Putamen (tissue), 1 donor: ENCODE measurements at regions not wholly inside any gene's neighbourhood (a gene's known extent, or its start where the extent isn't known, plus 50 kb on each side); places are given as distances from the start of the nearest gene placed in this dataset.
"Not testable (repeated sequence)": the region's sequence is repeated elsewhere in the genome, so short reads cannot be mapped to it uniquely, and the experiment has no call there.

Source experiments
- DNase-seq: peaks from one replicate; pipeline ENCODE4 v3.0.0-alpha.2; 2016; ENCODE audit warnings: low spot score

DNA sequence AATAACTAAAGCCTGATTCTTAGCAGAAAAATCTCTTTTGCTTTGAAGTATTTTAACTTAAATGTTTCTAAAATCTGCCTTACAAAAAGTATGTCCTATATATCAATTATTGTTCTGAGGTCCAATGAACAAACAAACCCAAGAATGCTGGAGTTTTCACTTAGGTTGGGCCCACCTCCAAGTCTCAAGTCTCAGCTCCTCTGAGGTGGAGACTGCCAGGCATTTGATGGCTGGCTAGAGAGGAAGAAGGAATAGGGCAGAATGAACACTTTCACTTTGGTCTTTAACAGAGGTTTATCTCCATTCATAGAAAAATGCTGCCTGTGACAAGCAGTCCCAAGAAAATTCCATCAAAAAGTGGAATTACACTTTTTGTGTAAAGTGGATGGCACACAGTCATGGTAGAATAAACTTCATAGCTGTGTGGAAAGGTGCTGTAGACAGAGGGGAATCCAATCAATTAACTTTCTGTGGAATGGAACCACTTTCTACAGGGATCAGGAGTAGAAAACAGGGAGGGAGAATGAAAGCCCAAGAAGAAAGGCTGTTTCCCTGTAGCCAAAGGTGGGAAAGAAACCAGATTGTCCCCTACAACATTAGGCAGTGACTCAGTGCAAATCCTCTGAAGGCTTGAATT lies 349.4 kb upstream of the RUNX1 start:
- DNase-seq: no peak

DNA sequence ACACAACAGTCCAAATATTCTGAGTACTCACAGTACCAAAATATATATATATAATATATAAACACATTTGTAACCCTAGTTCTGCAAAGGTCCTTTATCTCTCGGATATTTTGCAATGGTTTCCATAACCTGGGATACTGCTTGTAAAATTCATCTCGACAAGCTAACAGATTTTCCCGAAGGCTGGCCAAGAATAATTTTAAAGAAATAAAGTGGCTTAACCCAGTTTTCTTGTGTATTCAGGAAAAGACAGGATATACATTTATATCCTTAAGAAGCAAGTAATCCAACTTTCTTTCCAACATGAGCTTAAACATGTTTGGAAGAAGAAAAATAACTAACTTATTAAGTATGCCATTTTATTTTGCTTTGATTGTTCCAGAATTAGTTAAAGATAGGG lies 348.7 kb upstream of the RUNX1 start:
- DNase-seq: no peak

DNA sequence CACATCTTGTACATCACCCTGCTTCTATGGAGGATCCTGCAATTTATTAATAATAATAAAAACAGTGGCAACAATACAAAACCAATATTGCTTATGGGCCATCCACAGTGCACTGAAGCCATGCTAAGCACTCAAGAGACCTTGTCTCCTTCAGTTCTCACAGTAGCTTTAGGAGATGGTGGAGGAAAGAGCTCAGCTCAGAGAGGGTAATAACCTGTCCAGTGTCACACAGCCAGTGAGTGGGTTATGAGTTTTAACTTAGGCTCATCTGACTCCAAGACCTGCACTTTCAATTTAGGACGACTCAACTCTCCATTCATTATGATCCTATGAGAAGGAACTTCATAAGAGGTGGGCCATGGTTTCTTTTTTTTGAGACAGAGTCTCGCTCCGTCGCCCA lies 347.6 kb upstream of the RUNX1 start:
- no peak for DNase-seq

DNA sequence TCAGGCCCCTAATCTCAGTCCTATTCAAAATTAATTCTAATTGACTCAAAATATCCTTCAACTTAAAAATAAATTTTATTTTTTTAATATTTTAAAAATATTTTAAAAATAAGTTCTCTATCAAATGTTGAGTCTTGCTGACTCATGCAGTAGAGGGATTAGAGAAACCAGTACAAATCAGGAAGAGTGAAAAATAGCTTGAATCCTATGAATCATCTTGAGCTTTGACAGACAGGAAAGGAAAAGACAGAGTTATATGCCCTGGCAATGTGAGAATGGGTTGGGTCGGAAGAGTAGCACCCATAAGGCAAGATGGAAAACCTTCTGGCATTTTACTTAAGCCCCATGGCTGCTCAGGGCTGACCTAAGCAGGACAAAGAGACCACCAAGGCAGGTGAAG lies 346.6 kb upstream of the RUNX1 start:
- DNase-seq: no peak

DNA sequence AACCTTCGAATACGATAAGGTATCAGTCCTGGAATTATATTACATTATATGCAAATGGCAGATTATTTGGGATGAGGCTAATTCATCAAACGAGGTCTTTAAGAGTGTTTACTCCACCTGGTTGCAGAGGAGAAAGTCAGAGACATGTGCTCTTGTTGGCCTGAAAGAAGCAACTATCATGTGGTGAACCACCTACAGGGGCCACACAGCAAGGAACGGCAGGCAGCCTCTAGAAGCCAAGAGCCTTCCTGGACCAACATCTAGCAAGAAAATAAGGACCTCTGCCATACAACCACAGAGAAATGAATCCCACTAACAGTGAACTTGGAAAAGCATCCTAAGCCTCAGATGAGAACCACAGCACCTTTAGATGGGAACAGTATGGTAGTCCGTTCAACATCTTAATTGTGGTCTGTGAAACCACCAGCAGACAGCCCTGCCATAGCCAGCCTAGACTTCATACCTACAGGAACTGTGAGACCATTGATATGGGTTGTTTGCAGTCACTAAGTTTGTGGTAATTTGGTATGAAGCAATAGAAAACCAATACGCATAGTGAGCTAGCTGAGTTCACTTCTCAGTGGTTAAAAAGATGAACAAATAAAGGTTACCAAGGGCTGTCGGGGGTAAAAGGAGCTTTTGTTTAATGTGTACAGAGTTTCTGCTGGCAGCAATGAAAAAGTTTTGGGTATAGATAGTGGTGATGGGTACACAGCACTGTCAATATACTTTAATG lies 345.7 kb upstream of the RUNX1 start:
- no peak for DNase-seq

DNA sequence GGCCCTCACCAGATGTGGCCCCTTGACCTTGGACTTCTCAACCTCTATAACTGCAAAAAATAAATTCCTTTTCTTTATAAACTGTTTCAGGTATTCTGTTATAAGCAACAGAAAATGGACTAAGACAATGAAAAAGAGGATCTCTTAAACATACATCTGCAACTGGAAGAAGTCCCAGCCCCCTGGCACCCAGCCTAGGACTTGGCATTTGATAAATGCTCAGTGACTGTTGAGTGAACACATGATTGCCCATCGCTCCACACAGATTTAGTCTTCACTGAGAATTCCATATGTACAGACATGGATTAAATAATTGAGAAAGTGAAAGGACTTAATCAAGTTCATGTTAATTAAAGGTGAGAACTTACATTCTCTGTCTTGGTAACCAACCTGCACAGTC lies 344.9 kb upstream of the RUNX1 start:
- DNase-seq: no peak

DNA sequence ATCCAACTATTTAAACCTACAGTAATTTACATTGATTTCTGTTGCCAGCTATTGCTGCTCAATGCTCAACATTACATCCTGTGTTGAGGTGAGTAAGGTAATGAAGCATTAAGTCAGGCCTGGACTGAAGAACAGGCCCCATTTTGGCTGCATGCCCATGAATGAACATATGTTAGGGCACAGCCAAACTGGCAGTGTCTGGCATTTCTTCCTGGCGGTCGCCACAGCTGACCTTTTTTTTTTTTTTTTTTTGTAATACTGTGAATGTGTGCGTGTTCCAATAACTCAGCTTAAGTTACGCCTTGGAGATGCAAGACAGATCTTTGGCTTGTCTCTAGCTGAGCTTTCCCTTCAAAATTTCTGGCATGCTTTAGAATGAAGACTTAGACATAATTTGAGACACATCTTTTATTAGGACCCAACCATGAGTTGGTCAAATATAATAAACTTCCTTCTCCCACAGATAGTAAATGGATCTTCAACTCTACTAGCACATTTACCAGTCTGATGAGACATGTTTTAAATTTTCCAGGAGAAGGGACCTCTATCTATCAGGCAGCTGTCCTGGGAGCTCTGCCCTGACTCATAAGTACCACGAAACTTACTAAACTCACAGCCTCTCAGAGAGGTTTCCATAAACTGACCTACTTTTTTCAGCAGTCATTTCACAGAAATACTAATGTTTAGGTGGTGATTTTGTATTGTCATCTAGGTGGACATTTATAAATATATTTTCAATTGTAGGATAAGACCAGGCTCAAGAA lies 341.1 kb upstream of the RUNX1 start:
- no peak for DNase-seq

DNA sequence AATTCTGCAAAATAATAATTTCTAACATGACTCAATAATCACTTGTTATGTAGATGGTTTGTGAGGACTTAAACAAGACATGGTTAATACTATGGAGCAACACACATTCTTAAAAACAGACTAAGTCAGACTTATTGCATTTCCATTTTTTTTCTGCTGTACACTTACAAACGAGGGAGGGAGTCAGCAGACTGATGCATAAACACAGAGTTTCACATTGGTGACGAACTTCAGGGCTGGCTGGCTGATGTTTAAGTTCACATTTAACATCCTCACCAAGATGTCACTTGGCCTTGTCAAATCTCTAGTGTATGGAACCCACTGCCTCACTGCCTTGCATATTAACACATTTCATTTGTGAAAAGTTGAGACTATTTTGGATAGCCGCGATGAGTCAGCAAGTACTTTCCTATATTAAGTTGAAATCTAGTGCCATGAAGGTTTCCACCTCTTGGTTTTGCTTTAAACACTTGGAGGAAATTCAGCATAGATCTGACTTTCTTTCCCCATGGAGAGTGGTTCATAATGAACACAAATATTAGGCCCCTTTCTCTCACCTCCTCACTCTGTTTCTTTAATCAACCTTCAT lies 337.5 kb upstream of the RUNX1 start:
- no peak for DNase-seq

DNA sequence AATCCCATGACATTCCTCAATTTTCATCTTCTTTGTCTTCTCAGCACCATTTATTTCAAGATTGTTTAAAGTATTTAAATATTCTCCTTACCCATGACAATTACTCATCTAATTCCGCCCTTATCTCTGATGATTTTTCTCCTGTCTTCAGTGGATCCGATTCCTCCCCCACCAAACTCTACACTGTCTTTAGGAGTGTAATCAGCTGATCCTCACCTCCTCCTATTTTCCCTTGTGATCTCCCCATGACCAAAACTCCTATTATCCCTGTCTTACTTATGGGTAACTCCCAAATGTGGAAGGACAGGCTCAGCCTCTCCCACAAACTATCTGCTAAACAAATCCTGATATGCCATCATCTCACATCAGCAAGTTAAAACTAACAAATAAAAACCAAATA lies 335.3 kb upstream of the RUNX1 start:
- DNase-seq: no peak

DNA sequence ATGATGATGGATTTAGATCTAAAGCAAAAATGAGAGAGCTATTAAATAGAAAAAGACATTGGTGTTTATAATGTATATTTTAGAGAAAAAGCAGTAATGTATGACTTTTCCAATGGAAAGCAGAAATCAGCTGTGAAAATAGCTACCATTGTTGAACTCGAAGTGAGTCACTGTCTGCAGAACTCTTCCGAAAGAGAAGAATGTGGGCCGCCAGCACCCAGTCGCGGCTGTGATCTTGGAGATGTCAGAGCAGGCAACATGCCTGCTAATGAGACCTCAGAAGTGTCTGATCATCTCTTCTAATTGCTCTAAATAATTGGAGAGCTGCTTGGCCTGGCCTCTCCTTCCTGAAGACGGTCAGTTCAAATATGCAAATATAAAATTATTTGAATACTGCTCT lies 333.6 kb upstream of the RUNX1 start:
- no peak for DNase-seq

DNA sequence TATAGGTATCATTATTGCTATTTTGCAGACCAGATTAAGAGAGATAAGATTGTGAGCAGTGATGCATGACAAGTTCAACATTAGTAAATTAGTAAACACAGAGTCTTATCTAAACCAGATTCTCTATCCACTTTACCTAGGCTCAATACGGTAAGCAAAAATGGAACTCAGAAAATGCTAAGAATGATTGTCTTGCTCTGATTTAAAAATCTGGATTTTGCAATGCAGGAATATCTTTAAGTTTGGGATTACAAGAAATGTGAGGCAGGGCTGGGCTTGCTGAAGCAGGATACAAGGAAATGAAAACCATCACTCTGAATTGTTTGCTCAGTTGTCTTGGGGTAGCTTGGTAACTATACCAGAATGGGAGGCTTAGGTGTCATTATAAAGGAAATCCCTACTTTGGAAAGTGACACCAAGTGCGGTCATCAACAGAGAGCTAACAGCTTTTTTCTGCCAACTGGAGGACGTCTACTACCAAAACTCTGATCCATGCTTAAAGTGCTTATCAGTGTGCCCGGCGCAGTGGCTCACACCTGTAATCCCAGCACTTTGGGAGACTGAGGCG lies 332.7 kb upstream of the RUNX1 start:
- DNase-seq: no peak

DNA sequence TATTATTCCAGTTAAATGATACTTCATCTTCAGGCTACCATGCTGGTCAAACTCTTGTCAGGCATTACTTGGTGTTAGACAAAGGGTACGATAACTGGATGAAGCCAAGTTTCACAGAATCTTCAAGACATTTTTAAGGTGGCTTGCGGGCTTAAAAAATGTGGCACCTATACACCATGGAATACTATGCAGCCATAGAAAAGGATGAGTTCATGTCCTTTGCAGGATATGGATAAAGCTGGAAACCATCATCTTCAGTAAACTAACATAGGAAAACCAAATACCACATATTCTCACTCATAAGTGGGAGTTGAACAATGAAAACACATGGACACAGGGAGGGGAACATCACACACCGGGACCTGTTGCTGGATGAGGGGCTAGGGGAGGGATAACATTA lies 331.2 kb upstream of the RUNX1 start:
- not testable (repeated sequence) for DNase-seq

DNA sequence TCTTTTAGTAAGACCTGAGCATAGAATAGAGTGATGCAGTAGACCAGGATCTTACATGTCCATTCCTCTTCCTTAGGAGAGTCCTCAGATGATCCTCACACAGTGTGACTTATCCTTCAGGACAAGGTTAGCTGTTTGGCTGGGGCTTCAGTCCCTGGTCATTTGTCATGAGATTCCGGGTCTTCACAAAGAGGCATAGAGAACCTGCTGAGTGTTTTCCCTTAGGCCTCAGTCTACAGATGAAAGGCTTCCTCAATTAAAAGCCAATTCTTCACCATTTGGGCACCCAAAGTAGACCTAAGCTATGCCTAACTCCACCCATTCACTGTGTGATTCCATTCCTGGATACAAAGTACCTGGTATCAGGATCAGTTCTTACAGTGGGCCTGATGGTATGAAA lies 329.8 kb upstream of the RUNX1 start:
- no peak for DNase-seq

DNA sequence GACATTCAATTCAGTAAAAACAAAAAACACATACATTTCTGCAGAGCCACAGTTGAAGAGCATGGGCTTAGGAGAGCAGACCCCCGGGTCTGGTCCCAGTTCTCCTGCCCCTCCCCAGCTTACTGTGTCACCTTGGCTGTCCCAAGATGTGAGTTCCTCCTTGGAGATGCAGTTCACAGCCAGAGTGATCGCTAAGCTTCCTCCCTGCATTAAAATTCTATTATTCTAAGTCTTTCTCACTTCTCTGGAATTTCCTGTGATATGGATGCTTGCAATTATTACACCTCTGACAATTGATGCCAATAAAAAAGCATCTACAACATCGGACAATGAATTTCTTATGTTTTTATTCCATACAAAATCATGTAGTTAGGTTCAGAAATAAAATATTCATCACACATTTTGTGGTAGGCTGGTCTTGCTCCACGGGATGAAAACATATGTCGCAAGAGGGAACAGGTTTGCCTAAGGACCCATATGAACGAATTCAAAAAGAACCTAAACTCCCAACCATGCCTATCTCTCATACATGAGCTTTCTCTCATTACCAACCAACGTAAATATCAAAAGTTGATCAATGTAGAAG lies 328.5 kb upstream of the RUNX1 start:
- DNase-seq: no peak

DNA sequence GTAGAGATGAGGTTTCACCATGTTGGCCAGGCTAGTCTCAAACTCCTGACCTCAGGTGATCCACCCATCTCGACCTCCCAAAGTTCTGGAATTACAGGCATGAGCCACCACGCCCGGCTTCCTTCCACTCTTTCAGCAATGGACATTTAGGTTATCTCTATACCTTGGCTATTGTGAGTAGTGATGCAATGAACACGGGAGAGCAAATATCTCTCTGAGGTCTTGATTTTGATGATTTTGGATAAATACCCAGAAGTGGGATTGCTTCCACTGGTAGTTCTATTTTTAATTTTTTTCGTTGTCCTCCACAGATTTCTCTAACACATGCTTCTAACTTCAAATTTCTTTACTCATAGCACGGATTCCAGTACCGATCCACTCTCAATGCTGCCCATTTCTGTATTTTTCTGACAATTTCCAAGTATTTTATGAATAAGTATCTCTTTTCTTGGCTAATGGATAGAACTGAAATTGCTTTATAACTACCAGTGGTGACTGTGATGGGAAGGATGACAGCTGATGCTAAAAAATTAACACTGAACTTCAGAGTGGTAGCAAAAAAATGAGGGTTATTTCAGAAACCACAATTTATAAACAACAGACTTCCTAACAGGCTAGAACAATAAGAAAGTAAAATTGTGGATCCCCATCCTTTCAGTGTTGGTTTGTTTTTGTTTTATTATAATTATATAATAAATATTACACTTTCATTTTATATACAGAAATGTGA lies 327.5 kb upstream of the RUNX1 start:
- DNase-seq: no peak

DNA sequence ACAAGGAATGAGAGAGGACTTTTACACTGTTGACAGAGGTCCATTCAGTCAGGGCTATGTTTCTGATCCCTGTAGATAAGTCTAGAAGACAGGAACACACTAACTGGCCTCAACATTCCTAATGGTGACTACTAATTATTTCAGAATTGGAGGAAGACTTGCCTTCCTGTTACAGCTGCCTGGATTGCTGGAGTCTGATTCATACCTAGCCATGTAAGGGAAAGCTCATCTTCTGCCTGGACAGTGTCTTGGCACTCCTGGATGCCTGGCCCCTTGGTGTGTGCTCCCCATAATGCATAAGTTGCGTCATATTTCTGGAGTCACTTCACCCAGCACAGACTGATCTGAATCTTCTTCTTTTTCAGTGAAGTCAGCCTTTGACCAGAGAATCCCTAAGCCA lies 326.0 kb upstream of the RUNX1 start:
- DNase-seq: no peak

DNA sequence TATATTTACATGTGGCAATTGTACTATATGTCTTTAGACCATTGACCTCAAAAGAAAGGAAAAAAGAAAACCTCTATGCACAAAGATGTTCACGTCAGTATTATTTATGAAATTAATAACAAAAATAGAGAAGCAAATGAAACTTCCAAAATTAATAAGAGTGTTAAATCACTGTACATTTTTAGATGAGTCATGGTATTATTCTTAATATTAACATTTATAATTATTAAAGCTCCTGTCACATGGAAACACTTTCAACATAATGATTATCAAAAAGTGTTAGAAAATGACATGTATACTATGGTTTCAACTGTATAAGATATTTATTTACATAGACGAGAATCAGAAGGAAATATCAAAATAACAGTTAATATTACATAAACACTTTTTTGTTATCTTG lies 324.9 kb upstream of the RUNX1 start:
- DNase-seq: no peak

DNA sequence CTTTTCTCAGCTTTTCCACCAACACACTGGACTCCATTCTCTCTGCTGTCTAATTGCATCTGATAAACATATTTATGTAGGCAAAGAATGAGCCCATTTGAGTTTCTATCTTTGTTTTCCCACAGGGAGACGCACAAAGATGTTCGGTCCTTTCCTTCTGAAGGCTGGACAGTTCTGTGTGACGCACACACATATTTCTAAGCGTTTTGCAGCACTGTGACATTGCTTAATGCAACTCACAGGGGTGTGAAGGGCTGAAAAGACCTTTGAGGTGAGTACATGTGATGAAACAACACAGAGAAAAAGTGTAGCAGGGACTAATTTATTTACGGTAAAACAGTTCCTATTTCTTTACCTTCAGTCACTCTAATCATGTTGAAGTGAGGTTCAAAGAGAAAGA lies 323.1 kb upstream of the RUNX1 start:
- DNase-seq: no peak

DNA sequence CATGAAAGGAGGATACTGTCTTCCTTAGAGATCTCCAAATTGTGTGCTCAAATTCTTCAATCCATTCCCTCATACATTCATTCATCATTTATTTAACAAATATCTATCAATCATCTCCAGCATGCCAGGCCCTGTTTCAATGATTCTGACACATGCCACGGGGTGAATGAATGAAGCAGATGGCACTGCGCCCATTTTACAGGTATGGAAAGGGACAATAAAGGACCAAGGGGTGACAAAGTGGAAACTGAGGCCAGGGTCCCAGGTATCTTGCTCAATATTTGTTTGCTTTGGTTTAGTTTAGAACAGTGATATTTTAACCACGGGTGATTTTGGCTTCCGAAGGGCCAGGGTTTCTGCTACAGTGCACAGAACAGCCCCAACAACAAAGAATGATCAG lies 321.6 kb upstream of the RUNX1 start:
- DNase-seq: no peak

DNA sequence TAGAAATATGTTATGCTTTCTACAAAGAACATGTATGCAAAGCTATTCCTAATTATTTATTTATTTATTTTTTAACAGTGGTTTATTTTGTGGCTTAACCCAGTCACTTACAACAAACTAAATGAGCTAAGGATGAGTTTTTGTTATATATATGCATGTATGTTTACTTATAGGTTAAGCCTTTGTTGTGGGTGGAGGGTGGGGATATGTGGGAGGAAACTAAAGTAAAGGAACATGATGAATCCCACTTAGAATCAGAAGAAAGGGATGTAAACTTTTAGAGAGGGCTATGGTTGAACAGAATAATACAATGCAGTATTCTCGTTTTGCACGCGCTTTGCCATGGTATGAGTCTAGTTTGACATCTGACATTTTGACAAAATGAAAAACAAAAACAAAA lies 321.0 kb upstream of the RUNX1 start:
- DNase-seq: no peak

DNA sequence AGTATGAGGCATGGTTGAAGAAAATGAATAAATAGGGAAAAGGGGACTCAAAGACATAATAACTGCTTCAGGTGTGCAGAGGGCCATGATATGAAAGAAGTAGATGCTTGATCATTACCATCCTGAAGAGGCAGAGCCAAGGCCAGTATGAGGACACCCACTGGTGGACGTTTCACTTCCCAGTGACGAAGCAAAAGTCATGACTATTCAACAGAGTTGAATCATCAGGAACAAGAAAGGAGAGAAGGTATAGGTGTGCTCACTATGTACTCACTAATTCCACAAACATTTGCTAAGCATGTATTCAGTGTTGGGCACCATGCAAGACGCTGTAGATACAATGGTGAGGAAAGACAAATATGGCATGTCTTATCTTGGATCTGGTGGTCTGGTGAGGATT lies 319.2 kb upstream of the RUNX1 start:
- no peak for DNase-seq

DNA sequence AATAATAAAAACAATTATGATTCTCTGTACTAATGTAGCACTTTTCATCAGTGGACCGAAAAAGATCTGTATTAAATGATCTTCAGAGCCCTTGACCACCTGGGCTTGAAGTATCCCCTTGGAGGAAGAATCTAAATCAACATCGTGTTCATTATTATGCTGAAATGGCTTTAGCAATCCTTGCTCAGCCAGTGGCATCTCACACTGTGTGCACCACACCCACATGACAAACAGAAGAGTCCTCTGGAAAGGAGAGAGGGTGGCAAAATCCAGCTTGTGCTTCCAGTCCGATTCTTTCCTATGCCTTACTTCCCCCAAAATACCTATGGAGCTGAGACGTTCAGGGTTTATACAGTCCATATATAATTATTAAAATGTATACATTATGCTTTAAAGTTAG lies 318.5 kb upstream of the RUNX1 start:
- no peak for DNase-seq
